ENCODE measurements at regions not wholly inside any gene's neighbourhood (a gene's known extent, or its start where the extent isn't known, plus 50 kb on each side); places are given as distances from the start of the nearest gene placed in this dataset.

GRCh38 chr2:18483896-18484295, 76.6 kb downstream of the RDH14 start:
- intact Hi-C loops (cut with micrococcal nuclease) = no loop called here
- no peaks in the 10 kb centered on the region for H3K27me3 Mint-ChIP-seq (ENCODE audit: low read depth)
- no peaks in the 10 kb centered on the region for H3K4me1 Mint-ChIP-seq (ENCODE audit: low read depth)
- no peaks in the 10 kb centered on the region for H3K36me3 Mint-ChIP-seq (ENCODE audit: low read depth)
- H3K27ac Mint-ChIP-seq = no peak overlapping the region
- H3K4me3 Mint-ChIP-seq (ENCODE audit: low read depth) = no peak overlapping the region
- no peaks in the 10 kb centered on the region for H3K9me3 Mint-ChIP-seq
- no peak for DNase-seq (ENCODE audit: low spot score)

DNA sequence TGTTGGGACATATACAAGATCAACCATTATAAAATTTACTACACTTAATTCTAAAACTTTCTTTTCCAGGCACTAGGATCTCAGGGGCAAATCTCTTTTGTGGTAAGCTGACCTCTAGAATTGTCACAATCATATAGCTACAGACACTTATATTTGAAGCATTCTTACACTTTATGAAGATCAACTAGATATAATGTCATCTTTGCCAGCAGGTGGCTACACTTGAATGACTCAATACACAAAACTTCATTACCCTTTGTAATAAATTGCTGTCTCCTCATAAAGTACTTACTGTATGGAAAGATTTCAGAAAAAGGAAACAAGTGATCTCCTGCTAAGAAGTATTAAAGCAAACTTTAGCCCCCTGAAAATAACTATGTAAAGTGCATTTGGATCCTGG, 77.8 kb downstream of the RDH14 start:
- peaks cover 2% of the 10 kb centered on the region for H3K27me3 Mint-ChIP-seq (ENCODE audit: low read depth)
- intact Hi-C loops (cut with micrococcal nuclease) = no loop called here

GRCh38 chr2:18479947-18480369, 80.5 kb downstream of the RDH14 start:
- peaks cover 4% of the 10 kb centered on the region for H3K27me3 Mint-ChIP-seq (ENCODE audit: low read depth)
- no peak overlapping the region for H3K4me3 Mint-ChIP-seq (ENCODE audit: low read depth)
- H3K27ac Mint-ChIP-seq = no peak overlapping the region
- DNase-seq (ENCODE audit: low spot score) = no peak
- H3K9me3 Mint-ChIP-seq = no peaks in the 10 kb centered on the region
- no peaks in the 10 kb centered on the region for H3K36me3 Mint-ChIP-seq (ENCODE audit: low read depth)
- H3K4me1 Mint-ChIP-seq (ENCODE audit: low read depth) = no peaks in the 10 kb centered on the region
- intact Hi-C loops (cut with micrococcal nuclease) = no loop called here

More for the DNA sequence above, 77.8 kb downstream of the RDH14 start:
- Mint-ChIP-seq H3K27ac (no peak overlapping the region), H3K36me3 (ENCODE audit: low read depth) (no peaks in the 10 kb centered on the region), H3K4me1 (ENCODE audit: low read depth) (no peaks in the 10 kb centered on the region), H3K9me3 (no peaks in the 10 kb centered on the region), H3K4me3 (ENCODE audit: low read depth) (no peak overlapping the region)
- no peak for DNase-seq (ENCODE audit: low spot score)

- Mint-ChIP-seq H3K27ac (no peak overlapping the region), H3K4me1 (ENCODE audit: low read depth) (no peaks in the 10 kb centered on the region), H3K27me3 (ENCODE audit: low read depth) (peaks cover 4% of the 10 kb centered on the region), H3K4me3 (ENCODE audit: low read depth) (no peak overlapping the region), H3K36me3 (ENCODE audit: low read depth) (no peaks in the 10 kb centered on the region), H3K9me3 (no peaks in the 10 kb centered on the region)
- no peak for DNase-seq (ENCODE audit: low spot score)
- intact Hi-C loops (cut with micrococcal nuclease) = no loop called here
Observed at GRCh38 chr2:18477293-18477692, 83.2 kb downstream of the RDH14 start.

- Mint-ChIP-seq H3K4me1 (ENCODE audit: low read depth) (no peaks in the 10 kb centered on the region), H3K9me3 (no peaks in the 10 kb centered on the region), H3K27me3 (ENCODE audit: low read depth) (peaks cover 4% of the 10 kb centered on the region), H3K27ac (no peak overlapping the region), H3K36me3 (ENCODE audit: low read depth) (no peaks in the 10 kb centered on the region), H3K4me3 (ENCODE audit: low read depth) (no peak overlapping the region)
- intact Hi-C loops (cut with micrococcal nuclease) = no loop called here
- DNase-seq (ENCODE audit: low spot score) = no peak
Observed at GRCh38 chr2:18476484-18476883, 84.0 kb downstream of the RDH14 start.

DNA sequence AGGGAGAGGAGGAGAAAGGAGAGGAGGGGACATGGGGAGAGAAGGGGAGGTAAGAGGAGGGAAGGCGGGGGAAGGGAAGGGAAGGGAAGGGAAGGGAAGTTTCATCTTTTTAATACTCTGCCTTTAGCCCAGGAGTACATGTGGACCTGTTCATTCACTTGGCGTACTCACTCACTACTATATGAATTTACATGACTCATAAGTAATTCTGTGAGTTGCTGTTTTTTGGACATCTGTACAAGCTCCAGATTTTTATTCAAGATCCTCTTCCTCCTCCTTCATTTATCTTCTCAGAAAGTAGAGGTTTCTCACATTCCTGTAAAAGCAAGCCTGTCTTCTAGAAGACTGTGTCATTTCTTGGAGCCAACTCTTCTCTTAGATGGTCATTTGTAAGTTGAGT, 84.6 kb downstream of the RDH14 start:
- peaks cover 4% of the 10 kb centered on the region for H3K27me3 Mint-ChIP-seq (ENCODE audit: low read depth)
- H3K4me1 Mint-ChIP-seq (ENCODE audit: low read depth) = no peaks in the 10 kb centered on the region
- no peak for DNase-seq (ENCODE audit: low spot score)
- H3K27ac Mint-ChIP-seq = no peak overlapping the region
- H3K9me3 Mint-ChIP-seq = no peaks in the 10 kb centered on the region
- intact Hi-C loops (cut with micrococcal nuclease) = no loop called here
- no peaks in the 10 kb centered on the region for H3K36me3 Mint-ChIP-seq (ENCODE audit: low read depth)
- H3K4me3 Mint-ChIP-seq (ENCODE audit: low read depth) = no peak overlapping the region

GRCh38 chr2:18474700-18475099, 85.8 kb downstream of the RDH14 start:
- peaks cover 4% of the 10 kb centered on the region for H3K27me3 Mint-ChIP-seq (ENCODE audit: low read depth)
- H3K27ac Mint-ChIP-seq = no peak overlapping the region
- no peak for DNase-seq (ENCODE audit: low spot score)
- no peaks in the 10 kb centered on the region for H3K4me1 Mint-ChIP-seq (ENCODE audit: low read depth)
- no peaks in the 10 kb centered on the region for H3K36me3 Mint-ChIP-seq (ENCODE audit: low read depth)
- no peak overlapping the region for H3K4me3 Mint-ChIP-seq (ENCODE audit: low read depth)
- intact Hi-C loops (cut with micrococcal nuclease) = no loop called here
- no peaks in the 10 kb centered on the region for H3K9me3 Mint-ChIP-seq

DNA sequence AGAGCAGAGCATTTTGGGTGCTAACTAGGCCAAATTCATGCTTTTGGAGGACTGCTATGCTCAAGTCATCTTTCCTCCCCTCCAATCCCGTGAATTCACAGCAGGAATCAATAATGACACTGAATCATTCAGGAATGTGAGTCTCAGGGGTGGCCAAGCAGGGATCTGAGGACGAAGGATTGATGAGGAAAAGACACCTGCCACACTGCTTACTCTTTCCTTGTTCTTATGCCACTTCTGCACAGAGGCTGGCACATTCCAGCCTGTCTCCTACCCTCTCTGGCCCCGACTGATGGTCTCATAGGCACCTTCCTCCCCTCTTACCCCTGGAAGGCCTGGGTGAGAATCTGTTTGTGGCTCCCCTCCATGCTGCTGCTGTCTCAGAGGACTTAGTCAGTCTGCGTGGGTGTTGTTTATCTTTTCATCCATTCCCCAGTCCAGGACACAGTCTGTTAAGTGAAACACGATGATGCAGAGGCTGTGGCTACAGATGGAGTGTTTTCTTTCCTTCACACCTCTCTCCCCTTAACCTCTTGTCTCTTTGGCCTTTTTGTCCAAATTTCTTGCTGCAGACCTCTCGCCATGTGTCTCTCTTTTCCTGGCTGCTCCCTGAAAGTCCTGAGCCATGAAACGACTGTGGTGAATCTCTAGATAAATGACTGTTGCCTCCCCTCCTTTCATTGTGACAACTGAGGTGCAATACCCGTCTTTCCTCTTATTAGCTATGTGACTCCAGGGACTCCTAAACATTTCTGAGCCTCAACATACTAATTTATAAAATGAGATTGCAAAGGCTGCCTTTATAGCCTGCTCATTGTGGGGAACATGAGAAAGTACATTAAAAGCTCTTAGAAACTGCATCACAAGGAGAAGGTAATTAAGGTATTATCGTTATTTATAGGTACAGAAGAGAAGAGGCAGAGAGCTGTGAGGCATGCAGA, 86.9 kb downstream of the RDH14 start:
- no peak for DNase-seq (ENCODE audit: low spot score)
- no peaks in the 10 kb centered on the region for H3K4me1 Mint-ChIP-seq (ENCODE audit: low read depth)
- intact Hi-C loops (cut with micrococcal nuclease) = no loop called here
- no peaks in the 10 kb centered on the region for H3K9me3 Mint-ChIP-seq
- no peaks in the 10 kb centered on the region for H3K36me3 Mint-ChIP-seq (ENCODE audit: low read depth)
- no peak overlapping the region for H3K27ac Mint-ChIP-seq
- peaks cover 3% of the 10 kb centered on the region for H3K27me3 Mint-ChIP-seq (ENCODE audit: low read depth)
- H3K4me3 Mint-ChIP-seq (ENCODE audit: low read depth) = no peak overlapping the region

- intact Hi-C loops (cut with micrococcal nuclease) = no loop called here
- Mint-ChIP-seq H3K4me3 (ENCODE audit: low read depth) (no peak overlapping the region), H3K9me3 (no peaks in the 10 kb centered on the region), H3K36me3 (ENCODE audit: low read depth) (no peaks in the 10 kb centered on the region), H3K4me1 (ENCODE audit: low read depth) (no peaks in the 10 kb centered on the region), H3K27ac (no peak overlapping the region), H3K27me3 (ENCODE audit: low read depth) (no peaks in the 10 kb centered on the region)
- no peak for DNase-seq (ENCODE audit: low spot score)
Observed at GRCh38 chr2:18467749-18468360, 92.6 kb downstream of the RDH14 start.

- intact Hi-C loops (cut with micrococcal nuclease) = no loop called here
- H3K27me3 Mint-ChIP-seq (ENCODE audit: low read depth) = no peaks in the 10 kb centered on the region
- H3K4me1 Mint-ChIP-seq (ENCODE audit: low read depth) = no peaks in the 10 kb centered on the region
- DNase-seq (ENCODE audit: low spot score) = no peak
- H3K36me3 Mint-ChIP-seq (ENCODE audit: low read depth) = no peaks in the 10 kb centered on the region
- H3K27ac Mint-ChIP-seq = no peak overlapping the region
- H3K9me3 Mint-ChIP-seq = no peaks in the 10 kb centered on the region
- no peak overlapping the region for H3K4me3 Mint-ChIP-seq (ENCODE audit: low read depth)
Observed at GRCh38 chr2:18465979-18466378, 94.5 kb downstream of the RDH14 start.

GRCh38 chr2:18464913-18465312, 95.5 kb downstream of the RDH14 start:
- intact Hi-C loops (cut with micrococcal nuclease) = no loop called here
- DNase-seq (ENCODE audit: low spot score) = no peak
- Mint-ChIP-seq H3K27me3 (ENCODE audit: low read depth) (no peaks in the 10 kb centered on the region), H3K36me3 (ENCODE audit: low read depth) (no peaks in the 10 kb centered on the region), H3K9me3 (no peaks in the 10 kb centered on the region), H3K27ac (no peak overlapping the region), H3K4me3 (ENCODE audit: low read depth) (no peak overlapping the region), H3K4me1 (ENCODE audit: low read depth) (no peaks in the 10 kb centered on the region)

- no peaks in the 10 kb centered on the region for H3K9me3 Mint-ChIP-seq
- H3K27me3 Mint-ChIP-seq (ENCODE audit: low read depth) = peaks cover 2% of the 10 kb centered on the region
- no peaks in the 10 kb centered on the region for H3K4me1 Mint-ChIP-seq (ENCODE audit: low read depth)
- no peak overlapping the region for H3K4me3 Mint-ChIP-seq (ENCODE audit: low read depth)
- DNase-seq (ENCODE audit: low spot score) = no peak
- intact Hi-C loops (cut with micrococcal nuclease) = no loop called here
- no peaks in the 10 kb centered on the region for H3K36me3 Mint-ChIP-seq (ENCODE audit: low read depth)
- no peak overlapping the region for H3K27ac Mint-ChIP-seq
Observed at GRCh38 chr2:18456026-18456425, 104.4 kb downstream of the RDH14 start.

- no peaks in the 10 kb centered on the region for H3K4me1 Mint-ChIP-seq (ENCODE audit: low read depth)
- H3K27me3 Mint-ChIP-seq (ENCODE audit: low read depth) = peaks cover 2% of the 10 kb centered on the region
- H3K9me3 Mint-ChIP-seq = no peaks in the 10 kb centered on the region
- H3K27ac Mint-ChIP-seq = no peak overlapping the region
- no peak overlapping the region for H3K4me3 Mint-ChIP-seq (ENCODE audit: low read depth)
- no peaks in the 10 kb centered on the region for H3K36me3 Mint-ChIP-seq (ENCODE audit: low read depth)
- intact Hi-C loops (cut with micrococcal nuclease) = no loop called here
- DNase-seq (ENCODE audit: low spot score) = no peak
Observed at GRCh38 chr2:18455236-18455862, 105.1 kb downstream of the RDH14 start.
